ENCODE measurements at regions not wholly inside any gene's neighbourhood (a gene's known extent, or its start where the extent isn't known, plus 50 kb on each side); places are given as distances from the start of the nearest gene placed in this dataset.

- CTCF ChIA-PET (ENCODE audit: partially characterized antibody), result interaction anchor here (0.7 to 1.6 kb wide), 3 partner anchors 9 to 61 kb away, joined by 3 to 4 read pairs (median 3); no protein-coding TSS in a partner anchor
- Histone ChIP-seq H3K27ac (ENCODE audit: low read depth, low read length) (no peak overlapping the region), H2AK5ac (ENCODE audit: low read depth, low read length) (no peak overlapping the region), H3K4me2 (ENCODE audit: insufficient read depth in 1 of 2, low read depth in 2 of 2, low read length in 2 of 2) (no peak overlapping the region), H3K36me3 (ENCODE audit: control insufficient read depth in 2 of 4, insufficient read depth in 4 of 4, low read length in 3 of 4) (peaks cover 0 to 40% (median 17%) of the 10 kb centered on the region in 4 experiments; a peak in 6 of 8 replicates), H3K4me1 (replicated peaks in 1 of 4; ENCODE audit: control insufficient read depth in 3 of 4, insufficient read depth in 4 of 4, low read length in 3 of 4) (peaks cover 0 to 7% (median 5%) of the 10 kb centered on the region in 4 experiments; a peak in 4 of 7 replicates), H4K91ac (replicated peaks; ENCODE audit: insufficient read length, low read length) (no peak overlapping the region), H4K20me1 (replicated peaks in 1 of 2; ENCODE audit: control insufficient read depth in 1 of 2, insufficient read depth in 2 of 2, low read length in 2 of 2) (no peaks in the 10 kb centered on the region), H2BK120ac (replicated peaks; ENCODE audit: low read depth, low read length) (no peak overlapping the region), H3K23me2 (ENCODE audit: low read depth, low read length) (no peaks in the 10 kb centered on the region), H2BK12ac (ENCODE audit: low read depth, low read length) (no peak overlapping the region), H3K14ac (ENCODE audit: insufficient read length) (no peak overlapping the region), H3K23ac (ENCODE audit: insufficient read length) (no peak overlapping the region), H3K9me3 (ENCODE audit: insufficient read depth in 2 of 2, low read depth in 1 of 2, low read length in 1 of 2) (no peaks in the 10 kb centered on the region; a peak in 1 of 4 replicates), H2BK15ac (ENCODE audit: low read length) (no peak overlapping the region), H4K5ac (ENCODE audit: insufficient read length, low read depth, low read length) (no peak overlapping the region), H3K4me3 (ENCODE audit: extremely low read depth in 1 of 4, insufficient read depth in 2 of 4, low read depth in 3 of 4, low read length in 4 of 4) (no peak overlapping the region), H3K18ac (ENCODE audit: extremely low read depth, low read length) (no peak overlapping the region), H2BK20ac (ENCODE audit: low read length) (no peak overlapping the region), H3K9ac (replicated peaks in 1 of 4; ENCODE audit: extremely low read depth in 1 of 4, low read depth in 3 of 4, low read length in 3 of 4) (no peak overlapping the region), H3K4ac (replicated peaks; ENCODE audit: insufficient read length, low read depth, low read length) (no peak overlapping the region), H2BK5ac (ENCODE audit: low read depth, low read length) (no peak overlapping the region), H3K79me1 (ENCODE audit: low read depth, low read length) (no peaks in the 10 kb centered on the region), H4K8ac (ENCODE audit: extremely low read depth, insufficient read depth, low read length) (no peak overlapping the region), H3K79me2 (ENCODE audit: control insufficient read depth in 1 of 2, insufficient read depth in 2 of 2, low read length in 2 of 2) (peaks cover 0 to 22% of the 10 kb centered on the region in 2 experiments; a peak in 1 of 4 replicates), H2AFZ (ENCODE audit: low read length) (no peak overlapping the region), H3K27me3 (replicated peaks in 1 of 4; ENCODE audit: control insufficient read depth in 3 of 4, extremely low read depth in 1 of 4, insufficient read depth in 3 of 4, low read length in 3 of 4) (no peaks in the 10 kb centered on the region), H3K56ac (replicated peaks; ENCODE audit: insufficient read length, low read depth, low read length) (no peak overlapping the region)
- POLR2A ChIA-PET (ENCODE audit: partially characterized antibody), result interaction anchor here (0.6 to 1.7 kb wide), 4 partner anchors 10 to 62 kb away, joined by 3 to 6 read pairs (median 4); no protein-coding TSS in a partner anchor
- DNase-seq (ENCODE audit: low read depth in 1 of 2, low spot score in 2 of 2), result no peak
- 100% methylated on average over 1 of the region's 1 CpG; no CpG with 5 or more reads in 1 of the 2 experiments for WGBS, 2 experiments (ENCODE audit: extremely low coverage in 1 of 2, insufficient coverage in 1 of 2, insufficient read length in 1 of 2, insufficient replicate concordance in 2 of 2, low coverage in 1 of 2, low lambda C conversion rate in 2 of 2, missing lambda C conversion rate in 1 of 2)
- TF ChIP-seq POU5F1 (IDR thresholded peaks at IDR 0.05; ENCODE audit: low read depth, low read length) (no peak), PHF8 (conservative IDR thresholded peaks at IDR 0.05; ENCODE audit: low read depth, low read length) (no peak), SAP30 (IDR thresholded peaks at IDR 0.05; ENCODE audit: insufficient read depth, insufficient replicate concordance, low read length) (no peak), TBP (IDR thresholded peaks at IDR 0.05; ENCODE audit: low read depth, low read length) (no peak), JUND (IDR thresholded peaks at IDR 0.05; ENCODE audit: low read length) (no peak), HDAC2 (IDR thresholded peaks at IDR 0.05; ENCODE audit: borderline replicate concordance in 1 of 2, low read depth in 2 of 2, low read length in 2 of 2) (no peak), BRCA1 (IDR thresholded peaks at IDR 0.05; ENCODE audit: low read depth, low read length) (no peak), GABPA (IDR thresholded peaks at IDR 0.05; ENCODE audit: borderline replicate concordance, insufficient read depth, low read length) (no peak)
- no peak for FAIRE-seq
Observed at GRCh38 chrX:113977887-113978286, 606.0 kb upstream of the HTR2C start.
